ENCODE measurements at regions not wholly inside any gene's neighbourhood (a gene's known extent, or its start where the extent isn't known, plus 50 kb on each side); places are given as distances from the start of the nearest gene placed in this dataset.

GRCh38 chr3:127483902-127484591, 106.5 kb downstream of the TPRA1 start:
- no peak for DNase-seq (ENCODE audit: low spot score)

- DNase-seq (ENCODE audit: low spot score) = no peak
Observed at GRCh38 chr3:127483005-127483641, 107.4 kb downstream of the TPRA1 start.

- no peak for DNase-seq (ENCODE audit: low spot score)
Observed at GRCh38 chr3:127482216-127483004, 108.1 kb downstream of the TPRA1 start.

GRCh38 chr3:127480196-127480954, 110.2 kb downstream of the TPRA1 start:
- DNase-seq (ENCODE audit: low spot score) = no peak

- no peak for DNase-seq (ENCODE audit: low spot score)
Observed at GRCh38 chr3:127479449-127479848, 111.1 kb downstream of the TPRA1 start.

GRCh38 chr3:127478922-127479321, 111.6 kb downstream of the TPRA1 start:
- no peak for DNase-seq (ENCODE audit: low spot score)

GRCh38 chr3:127477396-127477795, 113.1 kb downstream of the TPRA1 start:
- DNase-seq (ENCODE audit: low spot score) = no peak

- DNase-seq (ENCODE audit: low spot score) = no peak
Observed at GRCh38 chr3:127476936-127477335, 113.6 kb downstream of the TPRA1 start.

- DNase-seq (ENCODE audit: low spot score) = no peak
Observed at GRCh38 chr3:127475975-127476705, 114.4 kb downstream of the TPRA1 start.

- no peak for DNase-seq (ENCODE audit: low spot score)
Observed at GRCh38 chr3:127475391-127475790, 115.1 kb downstream of the TPRA1 start.

- DNase-seq (ENCODE audit: low spot score) = no peak
Observed at GRCh38 chr3:127473244-127474024, 117.1 kb downstream of the TPRA1 start.

- no peak for DNase-seq (ENCODE audit: low spot score)
Observed at GRCh38 chr3:127472506-127472905, 118.0 kb downstream of the TPRA1 start.

- DNase-seq (ENCODE audit: low spot score) = no peak
Observed at GRCh38 chr3:127471142-127471541, 119.4 kb downstream of the TPRA1 start.

- DNase-seq (ENCODE audit: low spot score) = no peak
Observed at GRCh38 chr3:127469760-127470159, 120.8 kb downstream of the TPRA1 start.

- no peak for DNase-seq (ENCODE audit: low spot score)
Observed at GRCh38 chr3:127467391-127467790, 123.1 kb downstream of the TPRA1 start.

GRCh38 chr3:127464642-127465041, 125.9 kb downstream of the TPRA1 start:
- DNase-seq (ENCODE audit: low spot score) = peak; percentile 26

- no peak for DNase-seq (ENCODE audit: low spot score)
Observed at GRCh38 chr3:127462111-127462655, 128.3 kb downstream of the TPRA1 start.

- no peak for DNase-seq (ENCODE audit: low spot score)
Observed at GRCh38 chr3:127461286-127461910, 129.1 kb downstream of the TPRA1 start.

- no peak for DNase-seq (ENCODE audit: low spot score)
Observed at GRCh38 chr3:127459891-127460290, 130.6 kb downstream of the TPRA1 start.

Measured in SW480 (cell line).